Effector memory CD4-positive, alpha-beta T cell (primary cell): ENCODE measurements at regions not wholly inside any gene's neighbourhood (a gene's known extent, or its start where the extent isn't known, plus 50 kb on each side); places are given as distances from the start of the nearest gene placed in this dataset.

ENCODE experiments used
- DNase-seq, 3 donors: peaks; one replicate each; pipeline ENCODE4 v3.0.0-alpha.2; 2020
- H3K27ac ChIP-seq: 2 replicates; pipeline ENCODE4 v1.7.0; 2013; ENCODE audit warnings: mild to moderate bottlenecking, low read length, moderate library complexity; ENCODE audit not compliant: insufficient read depth, poor library complexity, severe bottlenecking
- H3K27me3 ChIP-seq: replicated peaks from 2 replicates; pipeline ENCODE4 v1.7.0; 2013; ENCODE audit warnings: mild to moderate bottlenecking, low read length; ENCODE audit not compliant: insufficient read depth, control insufficient read depth, poor library complexity, severe bottlenecking
- H3K36me3 ChIP-seq: 2 replicates; pipeline ENCODE4 v1.7.0; 2013; ENCODE audit warnings: mild to moderate bottlenecking, low read length, moderate library complexity; ENCODE audit not compliant: control insufficient read depth, insufficient read depth
- H3K4me1 ChIP-seq: 2 replicates; pipeline ENCODE4 v1.7.0; 2013; ENCODE audit warnings: low read length, mild to moderate bottlenecking; ENCODE audit not compliant: control insufficient read depth, insufficient read depth, poor library complexity, severe bottlenecking
- H3K4me3 ChIP-seq: 2 replicates; pipeline ENCODE4 v1.7.0; 2013; ENCODE audit warnings: low read length, low read depth, mild to moderate bottlenecking; ENCODE audit not compliant: insufficient read depth, poor library complexity, severe bottlenecking
- H3K9me3 ChIP-seq: 2 replicates; pipeline ENCODE4 v1.7.0; 2013; ENCODE audit warnings: mild to moderate bottlenecking, low read length, moderate library complexity; ENCODE audit not compliant: control insufficient read depth

- no peak for DNase-seq
- Histone ChIP-seq H3K9me3 (no peaks in the 10 kb centered on the region), H3K27me3 (no peaks in the 10 kb centered on the region), H3K36me3 (no peaks in the 10 kb centered on the region), H3K4me3 (no peak overlapping the region), H3K4me1 (no peaks in the 10 kb centered on the region), H3K27ac (no peak overlapping the region)
Observed at GRCh38 chr10:113399065-113399464, 153.8 kb upstream of the HABP2 start.

GRCh38 chr10:113402602-113403001 lies 150.3 kb upstream of the HABP2 start:
- no peak for DNase-seq
- H3K4me3 ChIP-seq = no peak overlapping the region
- H3K36me3 ChIP-seq = no peaks in the 10 kb centered on the region
- H3K27me3 ChIP-seq = no peaks in the 10 kb centered on the region
- H3K9me3 ChIP-seq = no peaks in the 10 kb centered on the region
- no peak overlapping the region for H3K27ac ChIP-seq
- H3K4me1 ChIP-seq = no peaks in the 10 kb centered on the region

- Histone ChIP-seq H3K27ac (no peak overlapping the region), H3K4me3 (no peak overlapping the region), H3K36me3 (no peaks in the 10 kb centered on the region), H3K9me3 (no peaks in the 10 kb centered on the region), H3K4me1 (no peaks in the 10 kb centered on the region), H3K27me3 (no peaks in the 10 kb centered on the region)
- DNase-seq = no peak
Observed at GRCh38 chr10:113407218-113407617, 145.6 kb upstream of the HABP2 start.

GRCh38 chr10:113409175-113409574 lies 143.7 kb upstream of the HABP2 start:
- H3K9me3 ChIP-seq = no peaks in the 10 kb centered on the region
- H3K27me3 ChIP-seq = no peaks in the 10 kb centered on the region
- H3K4me3 ChIP-seq = no peak overlapping the region
- no peak overlapping the region for H3K27ac ChIP-seq
- H3K36me3 ChIP-seq = no peaks in the 10 kb centered on the region
- DNase-seq = no peak
- no peaks in the 10 kb centered on the region for H3K4me1 ChIP-seq

- no peak for DNase-seq
- H3K9me3 ChIP-seq = no peaks in the 10 kb centered on the region
- no peak overlapping the region for H3K4me3 ChIP-seq
- H3K27ac ChIP-seq = no peak overlapping the region
- no peaks in the 10 kb centered on the region for H3K4me1 ChIP-seq
- no peaks in the 10 kb centered on the region for H3K27me3 ChIP-seq
- H3K36me3 ChIP-seq = no peaks in the 10 kb centered on the region
Observed at GRCh38 chr10:113410618-113411017, 142.2 kb upstream of the HABP2 start.

- Histone ChIP-seq H3K27me3 (no peaks in the 10 kb centered on the region), H3K36me3 (no peaks in the 10 kb centered on the region), H3K4me3 (no peak overlapping the region), H3K9me3 (no peaks in the 10 kb centered on the region), H3K27ac (no peak overlapping the region), H3K4me1 (no peaks in the 10 kb centered on the region)
- DNase-seq = no peak
Observed at GRCh38 chr10:113411456-113411855, 141.4 kb upstream of the HABP2 start.

- Histone ChIP-seq H3K27ac (no peak overlapping the region), H3K9me3 (no peaks in the 10 kb centered on the region), H3K36me3 (no peaks in the 10 kb centered on the region), H3K27me3 (no peaks in the 10 kb centered on the region), H3K4me3 (no peak overlapping the region), H3K4me1 (no peaks in the 10 kb centered on the region)
- DNase-seq = no peak
Observed at GRCh38 chr10:113412161-113412560, 140.7 kb upstream of the HABP2 start.

- Histone ChIP-seq H3K9me3 (no peaks in the 10 kb centered on the region), H3K4me1 (no peaks in the 10 kb centered on the region), H3K27ac (no peak overlapping the region), H3K36me3 (no peaks in the 10 kb centered on the region), H3K4me3 (no peak overlapping the region), H3K27me3 (no peaks in the 10 kb centered on the region)
- DNase-seq = no peak
Observed at GRCh38 chr10:113414543-113414942, 138.3 kb upstream of the HABP2 start.

GRCh38 chr10:113415246-113415645 lies 137.6 kb upstream of the HABP2 start:
- DNase-seq = no peak
- no peaks in the 10 kb centered on the region for H3K27me3 ChIP-seq
- H3K9me3 ChIP-seq = no peaks in the 10 kb centered on the region

GRCh38 chr10:113420057-113420732 lies 132.7 kb upstream of the HABP2 start:
- Histone ChIP-seq H3K27ac (no peak overlapping the region), H3K36me3 (no peaks in the 10 kb centered on the region), H3K4me1 (no peaks in the 10 kb centered on the region), H3K4me3 (no peak overlapping the region), H3K9me3 (no peaks in the 10 kb centered on the region), H3K27me3 (no peaks in the 10 kb centered on the region)
- DNase-seq = no peak

More at GRCh38 chr10:113415246-113415645, 137.6 kb upstream of the HABP2 start:
- H3K4me3 ChIP-seq = no peak overlapping the region
- no peak overlapping the region for H3K27ac ChIP-seq
- no peaks in the 10 kb centered on the region for H3K4me1 ChIP-seq
- no peaks in the 10 kb centered on the region for H3K36me3 ChIP-seq
